ENCODE measurements at regions not wholly inside any gene's neighbourhood (a gene's known extent, or its start where the extent isn't known, plus 50 kb on each side); places are given as distances from the start of the nearest gene placed in this dataset.

GRCh38 chr18:67007999-67008398 lies 404.1 kb upstream of the CDH19 start:
- H3K9me3 ChIP-seq (ENCODE audit: insufficient read depth in 2 of 2, low read depth in 1 of 2, low read length in 1 of 2) = no peaks in the 10 kb centered on the region
- no peak overlapping the region for H2BK120ac ChIP-seq (replicated peaks; ENCODE audit: low read depth, low read length)
- H3K23me2 ChIP-seq (ENCODE audit: low read depth, low read length) = no peaks in the 10 kb centered on the region
- H3K79me1 ChIP-seq (ENCODE audit: low read depth, low read length) = no peaks in the 10 kb centered on the region
- no peak overlapping the region for H2BK5ac ChIP-seq (ENCODE audit: low read depth, low read length)
- no peak overlapping the region for H4K8ac ChIP-seq (ENCODE audit: extremely low read depth, insufficient read depth, low read length)
- no peak overlapping the region for H3K56ac ChIP-seq (replicated peaks; ENCODE audit: insufficient read length, low read depth, low read length)
- no peak overlapping the region for H3K4me3 ChIP-seq (ENCODE audit: extremely low read depth in 1 of 4, insufficient read depth in 2 of 4, low read depth in 3 of 4, low read length in 4 of 4)
- no peak for TF ChIP-seq RBBP5 (IDR thresholded peaks at IDR 0.05; ENCODE audit: borderline replicate concordance, low read depth, low read length)
- no peak for TF ChIP-seq SIRT6 (IDR thresholded peaks at IDR 0.05; ENCODE audit: low read length)
- no peak for TF ChIP-seq RFX5 (IDR thresholded peaks at IDR 0.05; ENCODE audit: borderline replicate concordance, low read depth, low read length)
- TF ChIP-seq FOSL1 (IDR thresholded peaks at IDR 0.05; ENCODE audit: insufficient read depth, low read depth, low read length) = no peak
- TF ChIP-seq NANOG (IDR thresholded peaks at IDR 0.05; ENCODE audit: insufficient read depth, low read depth, low read length, poor library complexity, severe bottlenecking) = no peak
- TF ChIP-seq TAF1 (IDR thresholded peaks at IDR 0.05; ENCODE audit: low read depth, low read length) = no peak
- no peak for TF ChIP-seq E2F6 (IDR thresholded peaks at IDR 0.05)
- no peak for TF ChIP-seq CTCF (IDR thresholded peaks at IDR 0.05; ENCODE audit: control extremely low read depth in 1 of 3, insufficient read depth in 1 of 3, low read depth in 1 of 3, low read length in 3 of 3)
- TF ChIP-seq KDM1A (IDR thresholded peaks at IDR 0.05; ENCODE audit: borderline replicate concordance, low read length) = no peak
- no peak for TF ChIP-seq POLR2A (IDR thresholded peaks at IDR 0.05; ENCODE audit: control extremely low read depth in 1 of 2, low read depth in 2 of 2, low read length in 2 of 2)
- no peak overlapping the region for H2BK20ac ChIP-seq (ENCODE audit: low read length)
- H3K36me3 ChIP-seq (ENCODE audit: control insufficient read depth in 2 of 4, insufficient read depth in 4 of 4, low read length in 3 of 4) = no peaks in the 10 kb centered on the region
- no peaks in the 10 kb centered on the region for H4K20me1 ChIP-seq (replicated peaks in 1 of 2; ENCODE audit: control insufficient read depth in 1 of 2, insufficient read depth in 2 of 2, low read length in 2 of 2)
- ChIA-PET POLR2A (ENCODE audit: partially characterized antibody) (no interaction called here), CTCF (ENCODE audit: partially characterized antibody) (no interaction called here)
- no peak overlapping the region for H2AFZ ChIP-seq (ENCODE audit: low read length)
- no peaks in the 10 kb centered on the region for H3K27me3 ChIP-seq (replicated peaks in 1 of 4; ENCODE audit: control insufficient read depth in 3 of 4, extremely low read depth in 1 of 4, insufficient read depth in 3 of 4, low read length in 3 of 4)
- DNase-seq (ENCODE audit: low read depth in 1 of 2, low spot score in 2 of 2) (no peak), FAIRE-seq (no peak)
- H2BK15ac ChIP-seq (ENCODE audit: low read length) = no peak overlapping the region
- no peak overlapping the region for H3K4ac ChIP-seq (replicated peaks; ENCODE audit: insufficient read length, low read depth, low read length)
- no peaks in the 10 kb centered on the region for H3K79me2 ChIP-seq (ENCODE audit: control insufficient read depth in 1 of 2, insufficient read depth in 2 of 2, low read length in 2 of 2)
- H3K9ac ChIP-seq (replicated peaks in 1 of 4; ENCODE audit: extremely low read depth in 1 of 4, low read depth in 3 of 4, low read length in 3 of 4) = no peak overlapping the region
- H2AK5ac ChIP-seq (ENCODE audit: low read depth, low read length) = no peak overlapping the region
- no peak overlapping the region for H3K4me2 ChIP-seq (ENCODE audit: insufficient read depth in 1 of 2, low read depth in 2 of 2, low read length in 2 of 2)
- 97% methylated on average over 1 of the region's 1 CpG; no CpG with 5 or more reads in 1 of the 2 experiments for WGBS, 2 experiments (ENCODE audit: extremely low coverage in 1 of 2, insufficient coverage in 1 of 2, insufficient read length in 1 of 2, insufficient replicate concordance in 2 of 2, low coverage in 1 of 2, low lambda C conversion rate in 2 of 2, missing lambda C conversion rate in 1 of 2)
- no peak overlapping the region for H3K23ac ChIP-seq (ENCODE audit: insufficient read length)
- H3K14ac ChIP-seq (ENCODE audit: insufficient read length) = no peak overlapping the region
- H3K27ac ChIP-seq (ENCODE audit: low read depth, low read length) = no peak overlapping the region
- no peak overlapping the region for H2BK12ac ChIP-seq (ENCODE audit: low read depth, low read length)
- no peak overlapping the region for H4K5ac ChIP-seq (ENCODE audit: insufficient read length, low read depth, low read length)
- H4K91ac ChIP-seq (replicated peaks; ENCODE audit: insufficient read length, low read length) = no peak overlapping the region
- no peak overlapping the region for H3K18ac ChIP-seq (ENCODE audit: extremely low read depth, low read length)
- H3K4me1 ChIP-seq (replicated peaks in 1 of 4; ENCODE audit: control insufficient read depth in 3 of 4, insufficient read depth in 4 of 4, low read length in 3 of 4) = no peaks in the 10 kb centered on the region

Data from H1 (cell line).